SK-N-SH treated with all-trans-retinoic acid at 6 μM for 48 hours (cell line): ENCODE measurements at regions not wholly inside any gene's neighbourhood (a gene's known extent, or its start where the extent isn't known, plus 50 kb on each side); places are given as distances from the start of the nearest gene placed in this dataset.

ENCODE experiments used
- CREB5 ChIP-seq: fragments of 250-450 bp; sonication (Bioruptor Pico); IDR thresholded peaks from 2 replicates; pipeline ENCODE4 v1.5.1; 2020; ENCODE audit warnings: low read depth, mild to moderate bottlenecking, moderate library complexity
- GLIS3 ChIP-seq: fragments of 250-450 bp; sonication (Bioruptor Pico); IDR thresholded peaks from 2 replicates; pipeline ENCODE4 v1.5.0; 2020; ENCODE audit warnings: mild to moderate bottlenecking, moderate library complexity
- PATZ1 ChIP-seq: fragments of 250-450 bp; sonication (Bioruptor Pico); IDR thresholded peaks from 2 replicates; pipeline ENCODE4 v1.8.0; 2020; ENCODE audit warnings: mild to moderate bottlenecking, moderate library complexity, borderline replicate concordance
- PPARA ChIP-seq: fragments of 250-450 bp; sonication (Bioruptor Pico); IDR thresholded peaks from 2 replicates; pipeline ENCODE4 v1.5.0; 2020; ENCODE audit warnings: mild to moderate bottlenecking, borderline replicate concordance
- RARB ChIP-seq: fragments of 250-450 bp; sonication (Bioruptor Pico); IDR thresholded peaks from 2 replicates; pipeline ENCODE4 v1.8.0; 2021; ENCODE audit warnings: mild to moderate bottlenecking, moderate library complexity
- TOX ChIP-seq: fragments of 250-450 bp; sonication (Bioruptor Pico); IDR thresholded peaks from 2 replicates; pipeline ENCODE4 v1.8.0; 2021; ENCODE audit warnings: mild to moderate bottlenecking, moderate library complexity, borderline replicate concordance
- ZFP30 ChIP-seq: fragments of 450-650 bp; formaldehyde crosslinking; IDR thresholded peaks from 2 replicates; pipeline ENCODE4 v1.5.0; 2022; ENCODE audit warnings: mild to moderate bottlenecking, moderate library complexity

DNA sequence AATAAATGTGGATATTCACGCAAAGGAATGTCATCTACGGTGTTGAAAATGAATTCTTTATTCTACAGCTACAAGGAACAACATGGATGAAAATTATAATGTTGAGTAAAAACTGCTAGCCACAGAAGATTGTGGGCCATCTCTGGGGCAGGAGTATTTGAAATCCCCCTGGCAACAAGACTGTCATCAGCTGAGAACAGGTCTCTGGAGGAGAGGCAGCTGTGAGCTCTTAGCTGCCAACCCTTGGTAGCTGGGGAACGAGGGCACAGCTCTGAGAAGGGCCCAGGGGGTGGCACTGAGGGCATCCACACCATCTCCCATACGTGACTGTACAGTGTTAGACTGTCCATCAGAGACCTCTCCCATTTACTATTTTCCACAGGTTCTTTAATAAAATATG lies 340.1 kb upstream of the MGMT start:
- TF ChIP-seq PATZ1 (CRISPR knock-in tag) (no peak), RARB (no peak), GLIS3 (CRISPR knock-in tag) (no peak), ZFP30 (CRISPR knock-in tag) (no peak), PPARA (CRISPR knock-in tag) (no peak), CREB5 (no peak), TOX (CRISPR knock-in tag) (no peak)
